C4-2B (cell line): ENCODE measurements at regions not wholly inside any gene's neighbourhood (a gene's known extent, or its start where the extent isn't known, plus 50 kb on each side); places are given as distances from the start of the nearest gene placed in this dataset.

Source experiments
- H3K27ac ChIP-seq: fragments of 450-650 bp; 2 replicates; pipeline ENCODE4 v1.5.1; 2017
- CTCF ChIP-seq: fragments of 450-650 bp; conservative IDR thresholded peaks from 2 replicates; pipeline ENCODE4 v1.5.1; 2017; ENCODE audit warnings: mild to moderate bottlenecking
- ZFX ChIP-seq: fragments of 450-650 bp; IDR thresholded peaks from 2 replicates; pipeline ENCODE4 v1.6.1; 2017

- TF ChIP-seq CTCF (no peak), ZFX (no peak)
Measured at GRCh38 chr7:46949270-46949931, 632.5 kb downstream of the TNS3 start.

DNA sequence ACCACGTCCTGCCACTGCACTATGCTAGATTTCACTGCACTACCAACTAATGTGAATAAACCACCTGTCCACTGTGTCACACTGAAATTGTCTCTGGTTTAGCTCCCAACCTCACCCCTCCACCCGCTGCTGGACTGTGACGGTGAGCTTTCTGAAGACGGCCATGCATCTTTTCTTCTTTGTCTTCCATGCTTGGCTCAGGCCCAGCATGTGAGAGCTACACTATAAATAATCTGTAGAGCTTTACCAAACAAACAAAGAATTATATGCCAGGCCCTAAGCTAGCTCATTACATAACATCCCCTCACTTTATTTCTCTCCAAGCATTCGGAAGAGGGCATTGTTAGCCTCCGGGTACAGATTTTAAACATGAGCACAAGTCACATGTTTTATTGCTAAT, 633.2 kb downstream of the TNS3 start:
- no peak overlapping the region for H3K27ac ChIP-seq
- TF ChIP-seq ZFX = no peak
- no peak for TF ChIP-seq CTCF

More at GRCh38 chr7:46949270-46949931, 632.5 kb downstream of the TNS3 start:
- no peak overlapping the region for H3K27ac ChIP-seq

DNA sequence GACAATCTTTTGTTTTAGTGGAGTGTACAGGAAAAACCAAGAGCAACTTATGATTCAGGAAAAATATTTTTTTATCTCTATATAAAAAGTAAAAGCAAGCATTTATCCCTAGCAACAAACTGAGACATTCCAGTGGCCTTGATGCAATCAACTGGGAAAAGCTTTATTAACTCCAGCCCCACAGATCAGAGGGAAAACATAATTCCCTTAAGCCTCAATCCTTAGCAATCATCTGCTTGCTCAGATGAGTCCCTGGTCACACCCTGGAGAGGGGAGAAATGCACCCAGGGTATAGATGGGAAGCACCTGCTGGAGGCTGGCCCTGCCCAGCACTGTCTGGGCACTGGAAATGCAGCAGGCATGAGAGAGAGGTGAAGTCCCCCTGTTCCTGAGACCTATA, 636.6 kb downstream of the TNS3 start:
- TF ChIP-seq ZFX = no peak
- no peak for TF ChIP-seq CTCF
- H3K27ac ChIP-seq = no peak overlapping the region

- TF ChIP-seq CTCF (no peak), ZFX (no peak)
- H3K27ac ChIP-seq = no peak overlapping the region
Measured at GRCh38 chr7:46943996-46944395, 637.9 kb downstream of the TNS3 start.

DNA sequence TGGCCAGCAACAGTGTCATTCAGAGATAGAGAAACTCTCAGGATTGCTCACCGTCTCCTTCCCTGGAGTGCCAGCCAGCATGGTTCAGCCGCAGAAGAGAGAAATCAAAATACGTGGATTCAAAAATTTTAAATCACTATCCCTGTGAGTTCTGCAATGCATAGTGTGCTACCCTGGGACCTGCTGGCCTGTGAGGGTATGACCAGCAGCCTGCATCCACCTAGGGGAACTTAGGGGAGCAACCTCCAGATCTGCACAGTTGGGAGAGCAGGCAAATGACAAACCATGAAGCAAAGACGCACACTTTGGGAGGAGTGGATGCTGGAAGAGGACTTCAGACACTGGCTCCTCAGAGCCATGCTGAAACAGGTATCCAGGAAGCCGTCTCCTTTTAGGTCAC, 639.3 kb downstream of the TNS3 start:
- TF ChIP-seq ZFX = no peak
- no peak for TF ChIP-seq CTCF
- H3K27ac ChIP-seq = no peak overlapping the region

GRCh38 chr7:46940178-46940577, 641.7 kb downstream of the TNS3 start:
- TF ChIP-seq CTCF = no peak
- H3K27ac ChIP-seq = no peak overlapping the region

GRCh38 chr7:46939558-46939957, 642.4 kb downstream of the TNS3 start:
- H3K27ac ChIP-seq = no peak overlapping the region
- TF ChIP-seq CTCF = no peak
